ENCODE measurements at regions not wholly inside any gene's neighbourhood (a gene's known extent, or its start where the extent isn't known, plus 50 kb on each side); places are given as distances from the start of the nearest gene placed in this dataset.

DNA sequence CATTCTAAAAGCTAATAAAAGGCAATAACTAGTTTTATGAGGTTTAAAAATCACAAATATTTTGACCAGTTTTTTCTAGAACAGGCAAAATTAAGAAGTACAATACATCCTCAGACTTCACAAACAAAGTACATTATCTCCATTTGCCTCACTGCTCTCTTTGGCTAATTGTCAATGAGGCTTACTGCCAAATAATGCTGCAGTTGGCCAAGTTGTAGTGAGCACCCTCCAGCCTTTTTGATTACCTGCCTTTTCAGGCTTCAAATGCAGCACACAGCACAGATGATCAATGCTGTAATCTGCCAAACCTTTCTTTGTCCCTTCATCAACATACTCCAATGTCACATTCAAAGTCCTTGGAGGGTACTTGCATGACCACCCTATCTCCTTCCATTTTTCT is 605.2 kb downstream of the KLHL13 start (continued):
- TF ChIP-seq ZSCAN30 (tag by site-specific recombination; IDR thresholded peaks at IDR 0.05), result no peak
- no peak for TF ChIP-seq ZNF394 (tag by site-specific recombination; IDR thresholded peaks at IDR 0.05; ENCODE audit: borderline replicate concordance)
- TF ChIP-seq, protein P1, sequence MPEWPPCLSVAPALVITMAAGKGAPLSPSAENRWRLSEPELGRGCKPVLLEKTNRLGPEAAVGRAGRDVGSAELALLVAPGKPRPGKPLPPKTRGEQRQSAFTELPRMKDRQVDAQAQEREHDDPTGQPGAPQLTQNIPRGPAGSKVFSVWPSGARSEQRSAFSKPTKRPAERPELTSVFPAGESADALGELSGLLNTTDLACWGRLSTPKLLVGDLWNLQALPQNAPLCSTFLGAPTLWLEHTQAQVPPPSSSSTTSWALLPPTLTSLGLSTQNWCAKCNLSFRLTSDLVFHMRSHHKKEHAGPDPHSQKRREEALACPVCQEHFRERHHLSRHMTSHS (tag by site-specific recombination; IDR thresholded peaks at IDR 0.05), result no peak
- no peak for TF ChIP-seq ZBTB7A (tag by site-specific recombination; IDR thresholded peaks at IDR 0.05; ENCODE audit: low read depth)
- TF ChIP-seq ZNF202 (tag by site-specific recombination; IDR thresholded peaks at IDR 0.05; ENCODE audit: borderline replicate concordance), result no peak
- TF ChIP-seq ZNF548 (tag by site-specific recombination; IDR thresholded peaks at IDR 0.05), result no peak
- TF ChIP-seq SP2 (tag by site-specific recombination; IDR thresholded peaks at IDR 0.05), result no peak

DNA sequence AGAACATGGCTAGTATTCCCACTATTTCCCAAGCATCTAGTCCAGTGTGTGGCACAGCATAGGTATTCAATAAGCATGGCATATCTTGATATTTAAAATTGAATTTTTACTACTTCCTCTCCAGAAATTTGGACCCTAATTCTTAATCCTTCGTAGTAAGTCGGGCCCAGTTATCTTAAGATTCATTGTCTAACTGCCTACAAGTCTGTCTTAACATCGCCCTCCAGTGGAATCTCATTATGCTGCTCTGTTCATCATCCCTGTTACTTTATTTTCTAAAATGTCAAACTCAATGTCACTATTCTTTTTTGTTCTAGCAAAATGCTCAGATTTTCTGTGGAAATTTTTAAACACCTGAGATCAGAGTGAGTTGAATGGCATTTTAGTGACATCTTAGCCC is 606.2 kb downstream of the KLHL13 start:
- Histone ChIP-seq H3K4me1 (ENCODE audit: control insufficient read depth, insufficient read depth, low read length) (no peaks in the 10 kb centered on the region), H3K9me3 (ENCODE audit: control insufficient read depth, insufficient read depth, low read depth, low read length) (no peaks in the 10 kb centered on the region), H3K4me3 (ENCODE audit: low read depth, low read length) (no peak overlapping the region), H3K36me3 (ENCODE audit: control insufficient read depth in 2 of 2, insufficient read depth in 1 of 2, low read length in 2 of 2) (no peaks in the 10 kb centered on the region), H3K27ac (ENCODE audit: extremely low read depth, low read depth, low read length) (no peak overlapping the region)
- ChIA-PET CTCF (interaction anchor here (0.7 to 1.6 kb wide), 2 partner anchors 12 to 1310 kb away, joined by 3 to 6 read pairs; no protein-coding TSS in a partner anchor), POLR2A (no interaction called here)
- no peak for TF ChIP-seq ZNF830 (tag by site-specific recombination; IDR thresholded peaks at IDR 0.05; ENCODE audit: low read depth)
- TF ChIP-seq ZNF654 (tag by site-specific recombination; IDR thresholded peaks at IDR 0.05; ENCODE audit: low read depth), result peak; percentile 17
- TF ChIP-seq ZNF558 (tag by site-specific recombination; IDR thresholded peaks at IDR 0.05), result no peak
- TF ChIP-seq ZNF350 (tag by site-specific recombination; IDR thresholded peaks at IDR 0.05), result no peak
- TF ChIP-seq, protein P2, sequence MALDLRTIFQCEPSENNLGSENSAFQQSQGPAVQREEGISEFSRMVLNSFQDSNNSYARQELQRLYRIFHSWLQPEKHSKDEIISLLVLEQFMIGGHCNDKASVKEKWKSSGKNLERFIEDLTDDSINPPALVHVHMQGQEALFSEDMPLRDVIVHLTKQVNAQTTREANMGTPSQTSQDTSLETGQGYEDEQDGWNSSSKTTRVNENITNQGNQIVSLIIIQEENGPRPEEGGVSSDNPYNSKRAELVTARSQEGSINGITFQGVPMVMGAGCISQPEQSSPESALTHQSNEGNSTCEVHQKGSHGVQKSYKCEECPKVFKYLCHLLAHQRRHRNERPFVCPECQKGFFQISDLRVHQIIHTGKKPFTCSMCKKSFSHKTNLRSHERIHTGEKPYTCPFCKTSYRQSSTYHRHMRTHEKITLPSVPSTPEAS (tag by site-specific recombination; IDR thresholded peaks at IDR 0.05), result no peak
- TF ChIP-seq, protein P3, sequence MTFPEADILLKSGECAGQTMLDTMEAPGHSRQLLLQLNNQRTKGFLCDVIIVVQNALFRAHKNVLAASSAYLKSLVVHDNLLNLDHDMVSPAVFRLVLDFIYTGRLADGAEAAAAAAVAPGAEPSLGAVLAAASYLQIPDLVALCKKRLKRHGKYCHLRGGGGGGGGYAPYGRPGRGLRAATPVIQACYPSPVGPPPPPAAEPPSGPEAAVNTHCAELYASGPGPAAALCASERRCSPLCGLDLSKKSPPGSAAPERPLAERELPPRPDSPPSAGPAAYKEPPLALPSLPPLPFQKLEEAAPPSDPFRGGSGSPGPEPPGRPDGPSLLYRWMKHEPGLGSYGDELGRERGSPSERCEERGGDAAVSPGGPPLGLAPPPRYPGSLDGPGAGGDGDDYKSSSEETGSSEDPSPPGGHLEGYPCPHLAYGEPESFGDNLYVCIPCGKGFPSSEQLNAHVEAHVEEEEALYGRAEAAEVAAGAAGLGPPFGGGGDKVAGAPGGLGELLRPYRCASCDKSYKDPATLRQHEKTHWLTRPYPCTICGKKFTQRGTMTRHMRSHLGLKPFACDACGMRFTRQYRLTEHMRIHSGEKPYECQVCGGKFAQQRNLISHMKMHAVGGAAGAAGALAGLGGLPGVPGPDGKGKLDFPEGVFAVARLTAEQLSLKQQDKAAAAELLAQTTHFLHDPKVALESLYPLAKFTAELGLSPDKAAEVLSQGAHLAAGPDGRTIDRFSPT (tag by site-specific recombination; IDR thresholded peaks at IDR 0.05), result no peak
- TF ChIP-seq ZNF776 (tag by site-specific recombination; IDR thresholded peaks at IDR 0.05; ENCODE audit: borderline replicate concordance), result no peak
- no peak for TF ChIP-seq WT1 (tag by site-specific recombination; IDR thresholded peaks at IDR 0.05)

DNA sequence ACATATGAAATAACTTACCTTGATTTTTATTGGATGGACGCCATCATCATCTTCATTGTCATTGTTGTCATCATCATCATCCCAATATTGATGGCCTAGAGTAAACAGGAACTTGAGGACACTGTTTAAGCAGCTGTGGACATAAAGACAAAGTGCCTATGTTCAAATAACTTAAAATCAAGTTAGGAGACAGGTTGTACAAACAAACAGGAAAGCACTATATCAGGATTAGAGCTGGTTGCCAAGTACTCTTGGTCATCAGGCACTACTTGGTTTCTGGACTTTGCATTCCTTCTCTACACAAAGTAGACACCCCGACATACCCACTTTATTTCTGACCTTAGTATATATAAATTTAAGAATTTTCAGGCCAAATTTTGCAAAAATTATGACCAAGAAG is 608.6 kb downstream of the KLHL13 start:
- Histone ChIP-seq H3K36me3 (ENCODE audit: control insufficient read depth in 2 of 2, insufficient read depth in 1 of 2, low read length in 2 of 2) (no peaks in the 10 kb centered on the region), H3K4me3 (ENCODE audit: low read depth, low read length) (no peak overlapping the region), H3K27ac (ENCODE audit: extremely low read depth, low read depth, low read length) (no peak overlapping the region), H3K4me1 (ENCODE audit: control insufficient read depth, insufficient read depth, low read length) (no peaks in the 10 kb centered on the region), H3K9me3 (ENCODE audit: control insufficient read depth, insufficient read depth, low read depth, low read length) (no peaks in the 10 kb centered on the region)
- POLR2A ChIA-PET, result no interaction called here
- CTCF ChIA-PET, result interaction anchor here (0.6 kb wide), 2 partner anchors 465 to 747 kb away, joined by 3 read pairs; no protein-coding TSS in a partner anchor
- no peak for TF ChIP-seq ZNF302 (tag by site-specific recombination; IDR thresholded peaks at IDR 0.05; ENCODE audit: low read depth)
- TF ChIP-seq, protein P4, sequence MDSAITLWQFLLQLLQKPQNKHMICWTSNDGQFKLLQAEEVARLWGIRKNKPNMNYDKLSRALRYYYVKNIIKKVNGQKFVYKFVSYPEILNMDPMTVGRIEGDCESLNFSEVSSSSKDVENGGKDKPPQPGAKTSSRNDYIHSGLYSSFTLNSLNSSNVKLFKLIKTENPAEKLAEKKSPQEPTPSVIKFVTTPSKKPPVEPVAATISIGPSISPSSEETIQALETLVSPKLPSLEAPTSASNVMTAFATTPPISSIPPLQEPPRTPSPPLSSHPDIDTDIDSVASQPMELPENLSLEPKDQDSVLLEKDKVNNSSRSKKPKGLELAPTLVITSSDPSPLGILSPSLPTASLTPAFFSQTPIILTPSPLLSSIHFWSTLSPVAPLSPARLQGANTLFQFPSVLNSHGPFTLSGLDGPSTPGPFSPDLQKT (IDR thresholded peaks at IDR 0.05; ENCODE audit: borderline replicate concordance, low read depth, low read length), result no peak
- TF ChIP-seq ZNF221 (tag by site-specific recombination; IDR thresholded peaks at IDR 0.05; ENCODE audit: borderline replicate concordance), result no peak
- TF ChIP-seq ZNF501 (tag by site-specific recombination; IDR thresholded peaks at IDR 0.05), result no peak
- no peak for TF ChIP-seq ZFHX2 (tag by site-specific recombination; conservative IDR thresholded peaks at IDR 0.05)
- no peak for TF ChIP-seq ZNF48 (tag by site-specific recombination; IDR thresholded peaks at IDR 0.05)
- TF ChIP-seq ZNF555 (tag by site-specific recombination; conservative IDR thresholded peaks at IDR 0.05), result no peak
- no peak for TF ChIP-seq ZBTB1 (tag by site-specific recombination; IDR thresholded peaks at IDR 0.05)
- TF ChIP-seq ZNF214 (tag by site-specific recombination; IDR thresholded peaks at IDR 0.05; ENCODE audit: borderline replicate concordance), result no peak
- TF ChIP-seq, protein P5, sequence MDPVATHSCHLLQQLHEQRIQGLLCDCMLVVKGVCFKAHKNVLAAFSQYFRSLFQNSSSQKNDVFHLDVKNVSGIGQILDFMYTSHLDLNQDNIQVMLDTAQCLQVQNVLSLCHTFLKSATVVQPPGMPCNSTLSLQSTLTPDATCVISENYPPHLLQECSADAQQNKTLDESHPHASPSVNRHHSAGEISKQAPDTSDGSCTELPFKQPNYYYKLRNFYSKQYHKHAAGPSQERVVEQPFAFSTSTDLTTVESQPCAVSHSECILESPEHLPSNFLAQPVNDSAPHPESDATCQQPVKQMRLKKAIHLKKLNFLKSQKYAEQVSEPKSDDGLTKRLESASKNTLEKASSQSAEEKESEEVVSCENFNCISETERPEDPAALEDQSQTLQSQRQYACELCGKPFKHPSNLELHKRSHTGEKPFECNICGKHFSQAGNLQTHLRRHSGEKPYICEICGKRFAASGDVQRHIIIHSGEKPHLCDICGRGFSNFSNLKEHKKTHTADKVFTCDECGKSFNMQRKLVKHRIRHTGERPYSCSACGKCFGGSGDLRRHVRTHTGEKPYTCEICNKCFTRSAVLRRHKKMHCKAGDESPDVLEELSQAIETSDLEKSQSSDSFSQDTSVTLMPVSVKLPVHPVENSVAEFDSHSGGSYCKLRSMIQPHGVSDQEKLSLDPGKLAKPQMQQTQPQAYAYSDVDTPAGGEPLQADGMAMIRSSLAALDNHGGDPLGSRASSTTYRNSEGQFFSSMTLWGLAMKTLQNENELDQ (tag by site-specific recombination; IDR thresholded peaks at IDR 0.05; ENCODE audit: low read depth), result no peak
- no peak for TF ChIP-seq ZNF776 (tag by site-specific recombination; IDR thresholded peaks at IDR 0.05; ENCODE audit: borderline replicate concordance)
- no peak for TF ChIP-seq ZNF394 (tag by site-specific recombination; IDR thresholded peaks at IDR 0.05; ENCODE audit: borderline replicate concordance)
- TF ChIP-seq ZNF600 (tag by site-specific recombination; IDR thresholded peaks at IDR 0.05), result no peak
- no peak for TF ChIP-seq REPIN1 (tag by site-specific recombination; IDR thresholded peaks at IDR 0.05; ENCODE audit: low read depth)

Measured in HEK293 (cell line).